Posterior vena cava (tissue), 2 donors: ENCODE measurements at regions not wholly inside any gene's neighbourhood (a gene's known extent, or its start where the extent isn't known, plus 50 kb on each side); places are given as distances from the start of the nearest gene placed in this dataset.
"Not testable (repeated sequence)": the region's sequence is repeated elsewhere in the genome, so short reads cannot be mapped to it uniquely, and the experiment has no call there.

ENCODE experiments used
- DNase-seq: peaks from one replicate; pipeline ENCODE4 v3.0.0-alpha.2; 2020; ENCODE audit warnings: low spot score
- intact Hi-C, 2 donors: fragments of 100-400 bp; cut with DNase I; formaldehyde crosslinking; loops; one replicate each; pipeline versions ENCODE4 v1.14.1 to v1.14.2; 2022 to 2023
- donor health status: DM: yes; HTN: yes; CAD: no.
- donor health status: DM: yes; HTN: yes; CAD: no.

DNA sequence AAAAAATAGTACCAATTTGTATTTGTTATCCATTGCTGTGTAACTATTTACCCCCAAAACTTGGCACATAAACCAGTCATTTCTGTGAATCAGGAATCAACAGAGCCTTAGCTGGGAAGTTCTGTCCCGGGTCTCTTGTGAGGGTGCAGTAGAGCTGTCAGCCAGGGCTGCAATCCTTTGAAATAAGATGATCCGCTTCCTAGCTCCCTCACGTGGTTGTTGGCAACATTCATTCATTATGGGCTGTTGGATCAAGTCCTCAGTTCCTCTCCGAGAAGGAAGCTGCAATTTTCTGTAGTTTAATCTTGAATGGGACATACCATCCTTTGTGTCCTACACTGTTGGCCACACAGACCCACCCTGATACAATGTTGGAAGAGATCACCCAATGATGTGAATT lies 277.2 kb downstream of the SUCLA2 start:
- DNase-seq, result no peak

DNA sequence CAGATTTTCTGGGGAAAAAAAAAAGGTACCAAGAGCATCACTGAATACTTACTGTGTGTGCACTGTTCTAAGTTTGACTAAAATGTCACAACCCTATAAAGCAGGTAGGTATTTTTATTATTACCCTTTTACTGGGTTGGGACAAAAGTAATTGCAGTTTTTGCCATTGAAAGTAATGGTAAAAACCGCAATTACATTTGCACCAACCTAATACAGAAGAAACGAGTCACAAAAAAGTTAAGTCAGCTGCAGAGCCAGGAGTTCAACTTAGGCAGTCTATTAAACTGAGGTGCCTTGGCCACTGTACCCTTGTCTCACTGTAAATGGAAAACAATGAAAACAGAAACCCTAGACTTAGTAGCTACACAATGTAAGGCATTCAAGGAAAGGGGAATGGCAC lies 281.9 kb downstream of the SUCLA2 start:
- DNase-seq, result no peak
- intact Hi-C loops, result no loop called here

More for the DNA sequence above, 277.2 kb downstream of the SUCLA2 start:
- intact Hi-C loops, result no loop called here

DNA sequence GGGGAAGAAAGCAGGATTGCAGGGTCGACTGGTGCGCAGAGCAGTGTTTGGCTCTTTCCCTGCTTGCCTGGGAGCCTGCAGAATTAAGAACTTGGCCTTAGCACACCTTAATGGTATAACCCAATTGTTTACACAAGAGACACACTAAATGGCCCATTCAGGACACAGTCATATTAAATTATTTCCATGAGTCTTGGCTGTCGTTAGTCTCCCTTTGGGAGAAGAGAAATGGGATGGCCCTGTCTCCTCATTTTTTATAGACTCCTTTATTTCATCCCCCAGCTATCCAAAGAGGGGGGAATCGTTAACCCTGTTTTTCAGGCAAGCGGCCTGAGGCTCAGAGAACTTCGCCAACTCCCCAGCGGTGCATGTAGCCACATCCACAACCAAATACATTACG lies 282.5 kb downstream of the SUCLA2 start:
- no peak for DNase-seq
- intact Hi-C loops, result no loop called here

DNA sequence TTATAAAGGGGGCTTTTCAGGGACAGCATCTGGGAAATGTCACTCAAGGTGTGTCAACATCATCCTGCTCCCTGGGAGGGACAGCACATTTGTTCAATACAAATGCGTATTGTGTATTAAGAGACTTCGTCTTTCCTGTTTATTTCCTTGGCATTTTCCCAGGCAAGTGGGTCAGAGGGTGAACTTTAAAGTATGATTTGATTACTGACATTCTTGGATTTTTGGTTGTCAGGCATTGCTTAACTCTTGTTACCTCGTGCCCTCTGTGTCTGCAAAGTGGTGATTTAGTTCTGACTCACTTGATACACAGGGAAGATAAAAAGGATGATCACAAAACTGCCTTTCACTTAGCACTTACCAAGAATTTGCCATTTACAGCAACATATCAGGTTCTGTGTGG lies 292.7 kb downstream of the SUCLA2 start:
- DNase-seq, result no peak
- intact Hi-C loops, result no loop called here

DNA sequence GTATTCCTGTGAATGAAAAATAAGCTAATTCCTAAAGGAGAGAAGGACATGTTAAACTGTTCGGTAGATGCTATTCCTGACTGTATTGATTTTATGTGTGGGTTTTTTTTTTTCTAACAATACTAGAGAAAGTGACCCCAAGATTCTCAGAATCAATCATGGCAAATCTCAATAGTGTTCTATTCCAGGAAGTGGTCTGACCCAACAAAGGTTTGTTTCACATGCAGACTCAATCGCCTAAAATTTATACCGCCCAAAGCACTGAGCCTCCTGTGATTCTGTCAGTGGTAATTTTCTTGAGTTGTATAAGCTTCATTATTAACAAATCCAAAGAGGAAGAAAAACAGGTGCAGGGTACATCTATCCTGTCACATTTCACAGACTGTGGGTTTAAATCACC lies 293.7 kb downstream of the SUCLA2 start:
- intact Hi-C loops, result no loop called here
- DNase-seq, result no peak

DNA sequence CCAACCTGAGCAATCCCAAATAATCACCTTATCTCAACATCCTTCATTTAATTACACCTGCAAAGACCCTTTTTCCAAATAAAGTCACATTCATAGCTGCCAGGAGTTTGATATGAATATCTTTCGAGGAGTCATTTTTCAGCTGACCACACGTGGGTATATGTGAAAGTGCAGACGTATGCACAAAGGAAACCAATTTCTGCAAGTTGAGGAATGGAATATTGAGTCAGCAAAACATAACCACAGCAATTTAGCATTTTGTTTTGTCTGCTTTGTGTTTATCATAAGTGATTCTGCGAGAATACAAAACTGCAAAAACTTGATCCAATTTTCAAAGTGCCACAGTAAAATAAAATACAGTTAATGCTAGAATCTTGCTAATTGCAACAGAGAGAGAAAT lies 295.9 kb downstream of the SUCLA2 start:
- intact Hi-C loops, result no loop called here
- DNase-seq, result no peak

DNA sequence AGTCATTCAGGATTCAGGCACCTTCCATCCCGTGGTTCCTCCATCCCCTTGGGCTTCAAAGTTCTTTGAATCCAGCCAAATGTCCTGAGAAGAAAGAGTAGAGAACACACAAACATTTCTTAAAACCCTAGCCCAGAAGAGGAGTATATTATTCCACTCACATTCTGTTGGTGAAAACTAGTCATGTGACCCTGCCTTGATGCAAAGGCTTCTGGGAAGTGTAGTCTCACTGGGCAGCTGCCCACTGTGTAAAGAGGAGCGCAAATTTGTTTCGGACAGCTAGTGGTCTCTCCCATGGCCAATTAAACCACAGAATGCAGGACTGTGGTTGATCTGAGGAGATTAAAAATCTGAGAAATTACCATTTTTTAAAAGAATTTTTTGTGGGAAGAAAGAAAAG lies 304.4 kb downstream of the SUCLA2 start:
- DNase-seq, result no peak
- intact Hi-C loops, result no loop called here

DNA sequence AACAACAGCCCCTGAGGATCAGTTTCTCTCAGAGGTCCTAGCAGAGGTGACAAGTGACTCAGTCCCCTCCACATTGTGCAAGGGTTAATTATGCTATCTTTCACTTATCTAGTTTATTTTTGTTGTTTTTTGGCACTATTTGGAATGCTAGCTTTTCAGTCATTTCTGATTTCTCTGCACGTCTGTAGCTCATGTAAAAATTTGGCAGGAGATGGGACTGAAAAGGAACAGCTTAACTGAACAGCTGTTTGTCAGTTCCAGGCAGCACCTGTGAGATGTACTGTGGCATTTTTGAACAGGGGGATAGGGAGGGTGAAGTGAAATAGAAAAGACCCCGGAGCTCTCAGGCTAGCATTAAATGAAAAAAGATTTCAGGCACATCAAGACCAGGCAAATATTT lies 313.5 kb downstream of the SUCLA2 start:
- DNase-seq, result no peak
- intact Hi-C loops, result no loop called here

DNA sequence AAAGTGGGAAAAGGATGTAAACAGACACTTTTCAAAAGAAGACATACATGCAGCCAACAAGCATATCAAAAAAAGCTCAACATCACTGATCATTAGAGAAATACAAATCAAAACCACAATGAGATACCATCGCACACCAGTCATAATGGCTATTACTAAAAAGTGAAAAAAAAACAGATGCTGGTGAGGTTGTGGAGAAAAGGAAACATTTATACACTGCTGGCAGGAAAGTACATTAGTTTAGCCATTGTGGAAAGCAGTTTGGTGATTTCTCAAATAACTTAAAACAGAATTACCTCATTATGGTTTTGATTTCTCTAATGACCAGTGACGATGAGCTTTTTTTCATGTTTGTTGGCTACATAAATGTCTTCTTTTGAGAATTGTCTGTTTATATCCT lies 315.9 kb downstream of the SUCLA2 start:
- intact Hi-C loops, result not testable (repeated sequence)

DNA sequence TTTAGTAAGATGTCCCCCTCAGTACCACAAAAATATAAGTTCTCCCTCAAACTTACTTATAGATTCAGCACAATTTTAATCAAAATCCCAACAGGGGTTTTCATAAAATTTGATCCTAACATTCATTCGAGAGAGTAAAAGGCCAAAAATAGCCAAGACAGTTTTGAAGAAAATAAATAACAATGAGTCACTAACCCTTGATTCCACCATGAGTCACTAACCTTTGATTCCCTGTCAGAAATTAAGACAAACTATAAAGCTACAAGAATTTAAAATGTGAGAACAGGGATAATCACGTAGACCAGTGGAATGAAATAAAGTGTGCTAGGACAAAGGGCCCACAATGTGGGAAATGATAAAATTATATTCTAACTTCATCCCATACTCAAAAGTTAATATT lies 320.3 kb downstream of the SUCLA2 start:
- intact Hi-C loops, result no loop called here

More for the DNA sequence above, 315.9 kb downstream of the SUCLA2 start:
- DNase-seq, result not testable (repeated sequence)

DNA sequence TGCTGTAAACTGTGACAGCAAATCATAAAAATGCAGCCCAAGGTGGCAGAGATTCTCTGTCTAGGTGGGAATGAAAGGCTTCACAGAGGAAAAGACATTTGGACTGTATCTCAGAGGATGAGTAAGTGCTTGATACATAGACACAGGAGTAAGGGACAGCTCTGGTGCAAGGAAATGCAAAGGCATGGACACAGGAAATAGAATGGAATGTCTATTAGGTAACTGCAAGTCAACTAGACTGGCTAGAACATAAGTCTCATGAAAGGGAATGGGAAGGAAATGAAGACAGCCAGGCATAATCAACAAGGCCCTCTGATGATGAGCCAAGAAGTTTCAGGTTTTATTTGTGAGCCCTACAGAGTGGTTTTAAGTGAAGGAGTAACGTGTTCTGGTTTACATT lies 321.7 kb downstream of the SUCLA2 start:
- no peak for DNase-seq
- intact Hi-C loops, result no loop called here

More for the DNA sequence above, 320.3 kb downstream of the SUCLA2 start:
- DNase-seq, result no peak

DNA sequence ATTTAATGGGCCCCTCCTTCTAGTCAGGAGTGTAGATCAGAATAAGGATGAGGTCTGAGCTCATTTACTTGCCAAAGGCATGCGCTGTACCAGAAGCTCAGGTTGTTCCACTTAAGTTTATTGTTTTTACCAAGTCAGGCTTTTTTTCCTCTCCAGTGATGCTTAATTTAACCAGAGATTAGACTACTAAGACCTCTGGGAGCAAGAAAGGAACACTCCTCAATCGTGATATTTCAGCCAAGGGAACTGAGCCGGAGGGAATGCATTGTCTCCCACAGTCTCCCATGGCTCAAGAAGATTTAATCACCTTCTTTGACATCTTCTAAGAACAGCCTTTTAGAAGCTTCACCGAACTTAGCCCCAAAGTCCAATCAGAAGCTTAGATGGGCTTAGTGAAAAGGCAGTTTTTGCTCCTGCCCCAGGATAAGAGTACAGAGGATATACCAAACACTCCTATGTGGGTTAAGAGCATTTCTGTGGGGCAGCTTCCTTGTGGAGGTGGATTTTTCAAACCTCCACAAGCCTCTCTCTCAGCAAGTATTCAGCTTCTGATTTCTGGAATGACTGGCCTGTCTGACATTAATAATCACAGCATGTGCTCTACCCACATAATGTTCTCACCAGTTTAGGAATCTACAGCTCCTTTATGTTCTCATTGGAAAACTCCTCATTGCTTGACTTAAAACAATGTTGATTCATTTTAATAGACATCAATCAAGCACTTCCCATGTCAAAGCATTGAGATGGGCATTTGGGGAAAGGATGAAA lies 322.7 kb downstream of the SUCLA2 start:
- intact Hi-C loops, result no loop called here
- no peak for DNase-seq

DNA sequence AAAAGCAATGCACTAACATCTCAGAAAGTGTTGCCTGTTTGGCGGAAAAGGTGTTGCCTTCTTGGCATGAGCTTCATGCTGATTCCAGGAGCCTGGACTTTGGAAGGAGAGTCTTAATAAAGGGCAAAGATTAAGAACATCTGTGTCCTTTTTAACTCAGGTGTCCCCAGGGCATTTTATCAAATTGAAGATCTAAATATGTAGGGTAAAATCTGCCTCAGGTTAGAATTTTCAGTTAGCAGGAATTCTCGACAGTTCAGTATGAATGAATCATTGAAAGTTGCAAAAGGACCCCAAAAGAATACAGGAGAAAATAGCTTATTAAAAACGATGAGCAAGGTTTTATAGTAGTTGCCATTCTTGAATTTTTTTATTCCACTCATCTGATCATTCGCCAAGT lies 325.2 kb downstream of the SUCLA2 start:
- no peak for DNase-seq
- intact Hi-C loops, result no loop called here

DNA sequence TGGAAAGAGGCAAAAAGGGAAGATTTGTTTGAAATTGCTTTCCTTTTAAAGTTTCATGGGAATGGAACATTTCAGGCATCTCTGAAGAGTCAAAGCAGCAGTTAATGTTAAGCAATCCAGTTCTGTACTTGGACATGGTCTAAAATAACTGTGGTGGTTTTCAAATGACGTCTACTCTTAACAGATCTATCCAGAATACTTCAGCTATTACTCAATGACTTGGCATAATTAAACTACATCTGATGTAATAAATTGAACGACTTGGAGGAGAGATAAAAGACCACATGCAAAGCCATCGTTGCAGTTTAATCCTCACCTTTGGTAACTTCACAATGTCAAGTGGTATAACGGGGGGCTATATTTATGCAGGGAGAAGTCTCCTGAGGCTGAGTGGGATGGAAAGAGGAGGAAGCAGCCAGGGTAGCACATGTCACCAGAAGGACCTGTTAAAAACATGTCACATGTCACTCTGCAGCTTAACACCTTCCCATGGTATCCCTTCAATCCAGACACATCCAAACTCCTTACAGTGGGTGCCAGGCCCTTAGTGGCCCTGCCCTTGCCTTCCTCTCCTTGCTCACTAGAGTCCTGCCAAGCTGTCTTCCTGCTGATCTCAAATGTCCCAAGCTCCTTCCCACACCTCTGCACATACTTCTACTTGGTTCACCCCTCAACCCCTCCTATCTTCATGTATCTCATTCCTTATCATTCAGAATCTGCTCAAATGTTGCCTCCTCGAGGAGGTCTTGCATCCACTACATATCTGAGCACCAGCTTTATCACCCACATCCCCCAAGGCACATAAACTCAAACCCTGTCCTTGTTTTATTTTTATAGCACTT lies 327.8 kb downstream of the SUCLA2 start:
- intact Hi-C loops, result no loop called here
- DNase-seq, result no peak

DNA sequence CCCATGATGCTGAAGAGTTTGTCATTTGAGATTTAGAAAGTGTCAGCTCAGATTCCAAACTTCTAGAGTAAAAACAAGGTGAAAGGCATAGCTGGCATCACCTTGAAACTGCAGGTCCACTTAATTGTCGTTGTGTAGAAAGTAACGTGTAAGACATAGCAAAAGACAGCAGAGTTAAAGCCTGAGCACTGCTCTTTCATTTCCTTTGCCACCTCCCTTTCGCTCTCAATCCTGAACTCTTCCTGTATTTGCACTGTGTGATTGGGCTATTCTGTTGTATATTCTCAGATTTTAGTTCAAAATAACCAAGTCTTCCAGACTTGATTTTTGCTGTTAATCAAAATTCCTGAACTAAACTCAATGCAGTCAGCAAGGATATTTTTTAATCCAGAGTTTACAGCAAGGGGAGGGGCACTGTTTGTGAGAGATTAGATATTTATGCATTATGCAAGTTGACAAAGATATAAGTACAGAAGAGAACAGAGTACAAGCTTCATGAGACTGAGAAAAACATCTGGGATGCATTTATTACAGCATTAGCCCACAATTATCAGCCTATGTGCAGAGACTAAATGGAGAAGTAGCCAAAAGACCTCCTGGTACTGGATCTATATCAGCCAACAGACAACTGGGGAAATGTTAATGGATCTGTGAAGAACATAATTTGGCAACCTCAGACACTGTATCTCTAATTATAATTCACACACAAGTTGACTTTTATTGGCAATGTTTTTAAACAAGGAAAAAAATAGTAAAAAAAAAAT lies 328.6 kb downstream of the SUCLA2 start:
- DNase-seq, result no peak
- intact Hi-C loops, result no loop called here

DNA sequence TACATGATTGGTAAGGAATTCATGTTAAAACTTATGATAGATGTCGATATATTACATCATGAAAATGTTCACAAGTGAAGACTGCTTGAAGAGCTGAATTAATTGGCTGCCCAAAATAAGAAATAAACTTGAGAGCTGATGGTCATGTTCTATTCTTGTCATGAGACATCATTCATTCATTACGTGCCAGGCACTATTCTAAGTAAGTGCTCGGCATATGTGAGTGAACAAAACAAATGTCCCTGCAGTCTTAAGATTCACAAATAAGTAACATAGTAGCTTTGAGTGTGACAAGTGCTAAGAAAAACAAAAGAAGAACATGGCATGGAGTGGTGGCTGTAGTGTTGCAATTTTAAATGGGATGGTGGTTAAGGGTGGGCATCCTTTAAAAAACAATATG lies 329.3 kb downstream of the SUCLA2 start:
- intact Hi-C loops, result no loop called here
- DNase-seq, result no peak

DNA sequence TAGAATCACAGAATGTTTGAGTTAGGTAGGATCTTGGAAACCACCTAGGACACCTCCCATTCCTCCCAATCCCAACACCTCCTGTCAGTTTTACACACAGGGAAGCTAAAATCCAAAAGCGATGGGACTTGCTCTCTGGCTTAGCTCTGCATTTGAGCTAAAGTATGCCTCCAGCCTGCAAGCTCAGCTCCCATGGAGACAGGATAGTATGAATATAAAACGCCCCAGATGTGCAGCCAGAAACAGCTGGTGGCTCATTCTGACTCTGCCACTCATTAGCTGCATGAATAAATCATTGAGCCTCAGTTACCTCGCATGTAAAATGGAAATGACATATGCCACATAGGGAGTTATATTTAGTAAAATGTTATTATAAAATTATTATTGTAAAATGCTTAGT lies 336.0 kb downstream of the SUCLA2 start:
- no peak for DNase-seq
- intact Hi-C loops, result no loop called here

DNA sequence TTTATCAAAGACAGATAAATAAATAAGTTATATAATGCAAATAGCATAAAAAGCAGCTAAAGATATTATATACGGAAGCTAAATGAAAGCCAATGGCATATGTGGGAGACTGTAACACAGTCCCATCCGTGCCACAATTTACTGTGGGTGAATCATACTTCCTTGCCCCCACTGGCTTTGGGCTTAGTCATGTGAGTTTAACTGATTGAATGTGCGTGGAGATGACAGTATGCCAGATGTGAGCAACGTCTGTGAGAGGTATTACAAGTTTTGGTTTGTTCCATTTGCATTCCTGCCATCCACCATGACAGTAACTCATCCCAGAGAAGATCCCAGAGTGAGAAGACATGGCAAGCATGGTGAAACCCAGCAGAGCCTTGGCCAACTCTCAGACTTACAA lies 340.0 kb downstream of the SUCLA2 start:
- no peak for DNase-seq
- intact Hi-C loops, result no loop called here

DNA sequence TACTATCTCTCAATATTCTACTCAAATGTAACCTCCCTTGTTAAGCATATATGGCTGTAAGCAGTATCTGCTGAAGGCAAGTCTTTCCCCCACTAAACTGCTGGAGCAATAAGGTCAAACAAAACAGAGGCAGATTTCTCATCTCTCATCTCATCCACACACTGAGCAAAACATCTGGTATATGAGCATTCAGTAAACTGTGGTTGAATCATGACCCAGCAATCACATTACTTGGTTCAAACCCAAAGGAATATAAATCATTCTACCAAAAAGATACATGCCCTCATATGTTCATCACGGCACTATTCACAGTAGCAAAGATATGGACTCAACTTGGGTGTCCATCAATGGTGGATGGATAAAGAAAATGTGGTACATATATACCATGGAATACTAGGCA lies 344.4 kb downstream of the SUCLA2 start:
- intact Hi-C loops, result no loop called here
- no peak for DNase-seq

DNA sequence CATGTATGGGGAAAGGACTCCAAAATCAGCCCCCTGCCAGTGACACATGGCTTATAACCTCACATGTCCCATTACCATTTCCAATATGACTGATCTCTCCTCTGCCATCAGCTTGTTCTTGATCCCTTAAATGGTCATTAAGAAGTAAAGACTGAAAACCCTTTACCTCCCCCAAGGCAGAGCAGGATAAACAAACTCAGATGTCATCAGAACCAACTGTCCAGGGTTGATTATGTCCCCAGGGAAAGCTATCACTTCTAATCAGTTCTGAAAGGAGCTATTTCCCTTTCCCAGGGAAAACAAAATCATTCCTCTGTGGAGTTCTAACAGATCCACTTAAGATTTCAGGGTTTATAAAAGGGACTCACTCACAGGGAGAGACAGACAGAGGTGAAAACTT lies 350.9 kb downstream of the SUCLA2 start:
- intact Hi-C loops, result no loop called here
- DNase-seq, result no peak
